Gastroesophageal sphincter (tissue), 4 donors: ENCODE measurements at regions not wholly inside any gene's neighbourhood (a gene's known extent, or its start where the extent isn't known, plus 50 kb on each side); places are given as distances from the start of the nearest gene placed in this dataset.
"Not testable (repeated sequence)": the region's sequence is repeated elsewhere in the genome, so short reads cannot be mapped to it uniquely, and the experiment has no call there.

Experiments used
- ATAC-seq: fragments of 150-250 bp; one replicate; pipeline ENCODE4 v1.9.1; 2016; ENCODE audit warnings: mild to moderate bottlenecking, moderate library complexity
- H3K27ac ChIP-seq, 4 donors: fragments of 200-600 bp; sonication (generic) in 3 of 4; 1 replicate in 3 of 4; 2 replicates in 1 of 4; pipeline ENCODE4 v1.5.1; 2016 to 2019
- H3K27me3 ChIP-seq: fragments of 200-600 bp; sonication (generic); one replicate; pipeline ENCODE4 v1.5.1; 2019
- H3K36me3 ChIP-seq, 2 donors: fragments of 200-600 bp; sonication (generic); one replicate each; pipeline ENCODE4 v1.5.1; 2019; ENCODE audit warnings: control low read depth in 1 of 2
- H3K4me1 ChIP-seq, 3 donors: fragments of 200-600 bp; sonication (generic); 1 replicate in 2 of 3; 2 replicates in 1 of 3; pipeline ENCODE4 v1.5.1; 2016 to 2019; ENCODE audit warnings: control low read depth in 2 of 3
- H3K4me3 ChIP-seq, 2 donors: fragments of 200-600 bp; sonication (generic); one replicate each; pipeline ENCODE4 v1.5.1; 2019; ENCODE audit warnings: mild to moderate bottlenecking in 1 of 2, moderate library complexity in 1 of 2
- H3K9me3 ChIP-seq, 3 donors: fragments of 200-600 bp; sonication (generic); one replicate each; pipeline ENCODE4 v1.5.1; 2017 to 2019; ENCODE audit warnings: control low read depth in 2 of 3
- CTCF ChIP-seq, 4 experiments: fragments of 200-600 bp in 2 of 4; fragments of 450-650 bp in 2 of 4; sonication (generic) in 1 of 4; IDR thresholded peaks; one replicate each; pipeline ENCODE4 v1.5.1; 2017 to 2019; ENCODE audit warnings: antibody characterized with exemption in 4 of 4, mild to moderate bottlenecking in 2 of 4, moderate library complexity in 2 of 4
- EP300 ChIP-seq: sonication (generic); formaldehyde crosslinking; IDR thresholded peaks from one replicate; pipeline ENCODE4 v1.6.1; 2017; ENCODE audit warnings: antibody characterized with exemption, mild to moderate bottlenecking
- POLR2A ChIP-seq, 2 donors: fragments of 450-650 bp; IDR thresholded peaks; one replicate each; pipeline ENCODE4 v1.6.1; 2017; ENCODE audit warnings: antibody characterized with exemption in 2 of 2, mild to moderate bottlenecking in 2 of 2, moderate library complexity in 1 of 2
- POLR2AphosphoS5 ChIP-seq: sonication (generic); formaldehyde crosslinking; IDR thresholded peaks from one replicate; pipeline ENCODE4 v1.6.1; 2017; ENCODE audit warnings: antibody characterized with exemption
- WGBS, 2 donors: methylation state at CpG; one replicate each; pipeline ENCODE4 v1.1.5; 2018; ENCODE audit warnings: low coverage in 1 of 2; 5-methylcytosine and 5-hydroxymethylcytosine counted together

GRCh38 chr12:67486671-67487070 is 161.9 kb upstream of the DYRK2 start:
- no peak for ATAC-seq
- no peak for TF ChIP-seq POLR2AphosphoS5
- TF ChIP-seq EP300, result no peak
- TF ChIP-seq CTCF (IDR thresholded peaks at IDR 0.05), result no peak
- TF ChIP-seq POLR2A (IDR thresholded peaks at IDR 0.05), result no peak
- Histone ChIP-seq H3K4me3 (no peak overlapping the region), H3K9me3 (peaks cover 0 to 17% (median 0%) of the 10 kb centered on the region in 3 donors), H3K27me3 (no peaks in the 10 kb centered on the region), H3K36me3 (no peaks in the 10 kb centered on the region), H3K27ac (no peak overlapping the region), H3K4me1 (peaks cover 0 to 18% (median 8%) of the 10 kb centered on the region in 3 donors)
- WGBS, 2 donors, result 100% methylated on average over 1 of the region's 2 CpGs; no CpG with 5 or more reads in 1 of the 2 donors

GRCh38 chr12:67488349-67488748 is 160.2 kb upstream of the DYRK2 start:
- not testable (repeated sequence) for ATAC-seq, H3K36me3 ChIP-seq
- 100% methylated on average over 1 to 2 of the region's 4 CpGs for WGBS, 2 donors

GRCh38 chr12:67489007-67489406 is 159.5 kb upstream of the DYRK2 start:
- Histone ChIP-seq H3K4me3 (no peak overlapping the region), H3K27ac (no peak overlapping the region), H3K36me3 (no peaks in the 10 kb centered on the region), H3K4me1 (peaks cover 0 to 4% (median 0%) of the 10 kb centered on the region in 3 donors), H3K27me3 (no peaks in the 10 kb centered on the region), H3K9me3 (peaks cover 0 to 19% (median 0%) of the 10 kb centered on the region in 3 donors)
- 38 to 85% methylated on average over 1 to 3 of the region's 3 CpGs for WGBS, 2 donors
- ATAC-seq, result no peak
- TF ChIP-seq CTCF (IDR thresholded peaks at IDR 0.05) (no peak), EP300 (no peak), POLR2AphosphoS5 (no peak), POLR2A (IDR thresholded peaks at IDR 0.05) (no peak)

More at GRCh38 chr12:67488349-67488748, 160.2 kb upstream of the DYRK2 start:
- Histone ChIP-seq H3K9me3 (peaks cover 0 to 19% (median 0%) of the 10 kb centered on the region in 3 donors), H3K4me1 (peaks cover 0 to 10% (median 3%) of the 10 kb centered on the region in 3 donors)
- H3K27me3 ChIP-seq, H3K4me3 ChIP-seq, H3K27ac ChIP-seq: not testable (repeated sequence)

GRCh38 chr12:67496581-67496980 is 152.0 kb upstream of the DYRK2 start:
- TF ChIP-seq CTCF (IDR thresholded peaks at IDR 0.05) (no peak), EP300 (no peak), POLR2AphosphoS5 (no peak), POLR2A (IDR thresholded peaks at IDR 0.05) (no peak)
- 73 to 75% methylated on average over 2 of the region's 2 CpGs for WGBS, 2 donors

GRCh38 chr12:67498991-67499390 is 149.6 kb upstream of the DYRK2 start:
- H3K36me3 ChIP-seq, result no peaks in the 10 kb centered on the region
- TF ChIP-seq POLR2AphosphoS5 (no peak), EP300 (no peak), POLR2A (IDR thresholded peaks at IDR 0.05) (no peak), CTCF (IDR thresholded peaks at IDR 0.05) (no peak)
- H3K4me1 ChIP-seq, result peaks cover 0 to 9% (median 0%) of the 10 kb centered on the region in 3 donors
- H3K9me3 ChIP-seq, result no peaks in the 10 kb centered on the region
- no peak for ATAC-seq
- WGBS, 2 donors, result 0 to 38% methylated on average over 1 of the region's 1 CpG
- no peaks in the 10 kb centered on the region for H3K27me3 ChIP-seq
- H3K4me3 ChIP-seq, result no peak overlapping the region
- H3K27ac ChIP-seq, result no peak overlapping the region

More at GRCh38 chr12:67496581-67496980, 152.0 kb upstream of the DYRK2 start:
- peaks cover 0 to 6% (median 0%) of the 10 kb centered on the region in 3 donors for H3K4me1 ChIP-seq
- ATAC-seq, result no peak
- no peaks in the 10 kb centered on the region for H3K27me3 ChIP-seq
- H3K36me3 ChIP-seq, result no peaks in the 10 kb centered on the region
- H3K9me3 ChIP-seq, result peaks cover 0 to 3% (median 0%) of the 10 kb centered on the region in 3 donors
- no peak overlapping the region for H3K27ac ChIP-seq
- no peak overlapping the region for H3K4me3 ChIP-seq
